Gastrocnemius medialis (tissue), 4 donors: ENCODE measurements at regions not wholly inside any gene's neighbourhood (a gene's known extent, or its start where the extent isn't known, plus 50 kb on each side); places are given as distances from the start of the nearest gene placed in this dataset.

Experiments used
- ATAC-seq, 2 donors: fragments of 150-250 bp; one replicate each; pipeline ENCODE4 v1.9.1; 2016
- DNase-seq, 2 donors: peaks; one replicate each; pipeline ENCODE4 v3.0.0-alpha.2; 2019
- H3K27ac ChIP-seq, 4 donors: fragments of 200-600 bp; sonication (generic); 1 replicate in 1 of 4; 2 replicates in 3 of 4; pipeline ENCODE4 v1.5.1; 2016 to 2018; ENCODE audit warnings: mild to moderate bottlenecking in 2 of 4, moderate library complexity in 1 of 4
- H3K27me3 ChIP-seq, 3 donors: fragments of 200-600 bp; sonication (generic) in 2 of 3; 1 replicate in 1 of 3; 2 replicates in 2 of 3; pipeline versions ENCODE4 v1.5.1 to v1.6.0; 2016 to 2019; ENCODE audit warnings: mild to moderate bottlenecking in 1 of 3, moderate library complexity in 1 of 3
- H3K36me3 ChIP-seq, 2 donors: fragments of 200-600 bp; sonication (generic) in 1 of 2; one replicate each; pipeline ENCODE4 v1.5.1; 2017 to 2018
- H3K4me1 ChIP-seq, 2 donors: fragments of 200-600 bp; sonication (generic) in 1 of 2; one replicate each; pipeline ENCODE4 v1.5.1; 2016 to 2017; ENCODE audit warnings: mild to moderate bottlenecking in 2 of 2
- H3K4me3 ChIP-seq, 4 donors: fragments of 200-600 bp; sonication (generic) in 3 of 4; 1 replicate in 1 of 4; 2 replicates in 3 of 4; pipeline ENCODE4 v1.5.1; 2016 to 2019; ENCODE audit warnings: mild to moderate bottlenecking in 2 of 4
- H3K9me3 ChIP-seq, 3 donors: fragments of 200-600 bp; sonication (generic) in 2 of 3; 1 replicate in 1 of 3; 2 replicates in 2 of 3; pipeline ENCODE4 v1.5.1; 2016 to 2019
- POLR2A ChIP-seq, 2 donors: fragments of 450-650 bp; IDR thresholded peaks; one replicate each; pipeline ENCODE4 v1.6.1; 2017; ENCODE audit warnings: antibody characterized with exemption in 2 of 2, mild to moderate bottlenecking in 2 of 2, moderate library complexity in 2 of 2
- in situ Hi-C, 4 donors: fragments of 200-750 bp; cut with MboI; loops; one replicate each; pipeline versions ENCODE4 v1.15.0 to v1.8.0; 2017; ENCODE audit warnings: low sequenced_read_pairs in 4 of 4
- intact Hi-C: fragments of 100-400 bp; cut with DNase I; formaldehyde crosslinking; loops from one replicate; pipeline ENCODE4 v1.15.1; 2023; ENCODE audit warnings: low total_unique reads
- TF ChIP-seq, protein P1 (sequence below), 5 experiments: fragments of 450-650 bp in 3 of 5; fragments of 200-600 bp in 2 of 5; sonication (generic) in 2 of 5; IDR thresholded peaks in 4 of 5; conservative IDR thresholded peaks in 1 of 5; 1 replicate in 4 of 5; 2 replicates in 1 of 5; pipeline ENCODE4 v1.5.1; 2016 to 2019; ENCODE audit warnings: antibody characterized with exemption in 5 of 5, mild to moderate bottlenecking in 3 of 5, moderate library complexity in 3 of 5

DNA sequence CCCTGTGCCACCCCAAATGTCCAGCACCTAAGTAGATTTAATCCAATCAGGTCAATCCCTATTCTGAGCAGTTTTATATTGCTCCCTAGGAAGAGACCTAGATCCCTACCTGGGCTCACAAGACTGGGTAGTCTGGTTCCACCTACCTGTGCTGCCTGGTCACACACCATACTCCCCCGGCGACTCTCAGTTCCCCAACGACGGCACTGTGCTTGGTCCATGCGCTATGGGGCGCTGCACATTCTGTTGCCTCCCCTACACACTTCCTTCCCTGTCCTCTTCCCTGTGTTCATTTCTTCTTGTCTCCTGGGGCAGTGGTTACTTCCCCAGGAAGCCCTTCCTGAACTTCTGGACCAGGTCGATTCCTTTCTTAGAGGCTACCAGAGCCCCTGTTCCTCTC lies 109.9 kb upstream of the IL12B start:
- Histone ChIP-seq H3K36me3 (no peaks in the 10 kb centered on the region), H3K27ac (no peak overlapping the region), H3K4me3 (no peak overlapping the region), H3K9me3 (no peaks in the 10 kb centered on the region), H3K4me1 (no peaks in the 10 kb centered on the region), H3K27me3 (no peaks in the 10 kb centered on the region)
- intact Hi-C loops (no loop called here), in situ Hi-C loops (loop anchor here in 1 of 4 donors (10.0 to 25.0 kb wide), 2 partner anchors 472 to 545 kb away; partner anchors contain the start of gene ADRA1B)
- no peak for DNase-seq
- ATAC-seq: no peak
- no peak for TF ChIP-seq POLR2A (IDR thresholded peaks at IDR 0.05)
- TF ChIP-seq, protein P1, sequence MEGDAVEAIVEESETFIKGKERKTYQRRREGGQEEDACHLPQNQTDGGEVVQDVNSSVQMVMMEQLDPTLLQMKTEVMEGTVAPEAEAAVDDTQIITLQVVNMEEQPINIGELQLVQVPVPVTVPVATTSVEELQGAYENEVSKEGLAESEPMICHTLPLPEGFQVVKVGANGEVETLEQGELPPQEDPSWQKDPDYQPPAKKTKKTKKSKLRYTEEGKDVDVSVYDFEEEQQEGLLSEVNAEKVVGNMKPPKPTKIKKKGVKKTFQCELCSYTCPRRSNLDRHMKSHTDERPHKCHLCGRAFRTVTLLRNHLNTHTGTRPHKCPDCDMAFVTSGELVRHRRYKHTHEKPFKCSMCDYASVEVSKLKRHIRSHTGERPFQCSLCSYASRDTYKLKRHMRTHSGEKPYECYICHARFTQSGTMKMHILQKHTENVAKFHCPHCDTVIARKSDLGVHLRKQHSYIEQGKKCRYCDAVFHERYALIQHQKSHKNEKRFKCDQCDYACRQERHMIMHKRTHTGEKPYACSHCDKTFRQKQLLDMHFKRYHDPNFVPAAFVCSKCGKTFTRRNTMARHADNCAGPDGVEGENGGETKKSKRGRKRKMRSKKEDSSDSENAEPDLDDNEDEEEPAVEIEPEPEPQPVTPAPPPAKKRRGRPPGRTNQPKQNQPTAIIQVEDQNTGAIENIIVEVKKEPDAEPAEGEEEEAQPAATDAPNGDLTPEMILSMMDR (IDR thresholded peaks at IDR 0.05 in 4 of 5, conservative IDR thresholded peaks at IDR 0.05 in 1 of 5): no peak

DNA sequence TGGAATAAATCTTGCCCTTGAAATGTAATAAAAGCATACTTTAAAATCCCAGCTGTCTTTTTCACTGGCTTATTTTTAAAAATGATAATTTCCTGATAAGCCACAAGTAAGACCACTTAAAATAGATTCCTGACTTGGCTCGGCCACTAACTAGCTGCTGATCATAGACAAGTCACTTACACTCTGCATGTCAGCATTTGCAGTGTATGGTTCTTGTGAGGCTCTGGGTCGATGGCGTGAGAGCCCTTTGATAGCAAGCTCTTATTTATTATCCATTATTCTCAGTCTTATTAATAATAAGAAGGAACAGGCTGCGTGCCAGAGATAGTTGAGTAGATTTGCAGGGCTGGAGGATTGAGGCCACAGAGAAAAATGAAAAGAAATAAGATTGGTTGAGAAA lies 110.7 kb upstream of the IL12B start:
- in situ Hi-C loops: loop anchor here in 1 of 4 donors (10.0 to 25.0 kb wide), 2 partner anchors 471 to 544 kb away; partner anchors contain the start of gene ADRA1B

DNA sequence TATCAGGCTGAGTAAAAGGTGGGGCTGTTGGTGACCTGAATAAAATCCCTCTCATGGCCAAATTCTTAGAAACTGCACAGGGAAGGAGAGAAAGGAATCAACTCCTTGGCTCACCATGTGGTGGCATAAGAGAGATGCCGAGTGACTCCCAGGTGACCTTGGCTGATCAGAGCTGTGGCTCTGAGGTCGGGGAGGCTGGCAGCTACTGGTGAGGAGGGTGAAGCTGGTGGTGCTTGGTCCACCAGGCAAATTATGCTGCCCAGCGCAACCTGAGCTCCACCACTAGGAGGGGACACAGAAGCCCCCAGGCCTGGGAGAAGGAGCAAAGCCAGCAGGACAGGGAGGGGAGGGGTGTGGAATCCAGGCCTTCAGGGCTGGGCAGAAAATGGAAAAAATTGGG lies 111.2 kb upstream of the IL12B start:
- no peak for TF ChIP-seq POLR2A (IDR thresholded peaks at IDR 0.05)
- TF ChIP-seq, protein P1 (IDR thresholded peaks at IDR 0.05 in 4 of 5, conservative IDR thresholded peaks at IDR 0.05 in 1 of 5): no peak
- Histone ChIP-seq H3K27ac (no peak overlapping the region), H3K36me3 (no peaks in the 10 kb centered on the region), H3K4me1 (no peaks in the 10 kb centered on the region), H3K4me3 (no peak overlapping the region), H3K27me3 (no peaks in the 10 kb centered on the region), H3K9me3 (no peaks in the 10 kb centered on the region)
- peak in 1 of 2 donors; percentile 24 for ATAC-seq
- in situ Hi-C loops: loop anchor here in 1 of 4 donors (10.0 to 25.0 kb wide), 2 partner anchors 471 to 543 kb away; partner anchors contain the start of gene ADRA1B
- intact Hi-C loops: no loop called here
- DNase-seq: no peak

More for the DNA sequence above, 110.7 kb upstream of the IL12B start:
- Histone ChIP-seq H3K4me1 (no peaks in the 10 kb centered on the region), H3K4me3 (no peak overlapping the region), H3K27me3 (no peaks in the 10 kb centered on the region), H3K36me3 (no peaks in the 10 kb centered on the region), H3K9me3 (no peaks in the 10 kb centered on the region), H3K27ac (no peak overlapping the region)
- ATAC-seq (no peak), DNase-seq (no peak)
- intact Hi-C loops: no loop called here
- TF ChIP-seq, protein P1 (IDR thresholded peaks at IDR 0.05 in 4 of 5, conservative IDR thresholded peaks at IDR 0.05 in 1 of 5): no peak
- TF ChIP-seq POLR2A (IDR thresholded peaks at IDR 0.05): no peak

DNA sequence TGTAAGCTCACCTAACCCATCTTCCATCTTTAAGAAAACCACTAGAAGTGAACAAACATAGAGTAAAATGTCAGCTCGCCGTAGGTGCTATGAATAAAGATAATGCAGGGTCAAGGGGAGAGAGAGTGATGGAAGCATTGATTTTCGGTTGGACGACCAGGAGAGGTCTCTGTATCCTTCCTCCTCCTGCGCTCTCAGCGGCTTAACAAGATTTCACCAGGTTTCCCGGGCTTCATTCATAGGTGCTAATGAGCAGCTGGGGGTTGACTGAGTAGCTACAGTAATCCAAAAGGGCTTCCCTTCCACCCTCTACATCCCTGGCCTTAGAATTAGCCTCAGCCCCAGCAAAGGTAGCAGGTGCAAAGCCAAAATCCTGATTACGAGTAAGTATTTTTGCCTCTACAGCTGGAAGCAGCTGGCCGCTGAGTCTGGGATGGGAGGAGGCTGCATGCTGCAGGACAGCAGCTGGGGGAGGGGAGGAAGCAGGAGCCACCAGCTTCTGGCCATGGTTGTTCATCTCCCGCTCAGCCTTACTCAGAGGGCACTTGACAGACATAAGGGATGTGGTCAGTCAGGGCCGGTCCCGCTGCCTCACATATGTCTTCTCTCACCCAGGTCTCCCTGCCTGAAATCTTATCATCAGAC lies 112.0 kb upstream of the IL12B start:
- H3K27ac ChIP-seq: no peak overlapping the region
- no peaks in the 10 kb centered on the region for H3K36me3 ChIP-seq
- intact Hi-C loops (no loop called here), in situ Hi-C loops (loop anchor here in 1 of 4 donors (10.0 to 25.0 kb wide), 2 partner anchors 470 to 542 kb away; partner anchors contain the start of gene ADRA1B)
- ATAC-seq: no peak
- no peak overlapping the region for H3K4me3 ChIP-seq
- TF ChIP-seq, protein P1 (IDR thresholded peaks at IDR 0.05 in 4 of 5, conservative IDR thresholded peaks at IDR 0.05 in 1 of 5): no peak
- no peak for TF ChIP-seq POLR2A (IDR thresholded peaks at IDR 0.05)
- no peaks in the 10 kb centered on the region for H3K4me1 ChIP-seq
- no peaks in the 10 kb centered on the region for H3K27me3 ChIP-seq
- H3K9me3 ChIP-seq: no peaks in the 10 kb centered on the region
- DNase-seq: no peak
